Lower lobe of right lung (tissue), 2 donors: ENCODE measurements at regions not wholly inside any gene's neighbourhood (a gene's known extent, or its start where the extent isn't known, plus 50 kb on each side); places are given as distances from the start of the nearest gene placed in this dataset.

Experiments
- ATAC-seq, 2 donors: fragments of 200-7000 bp; cut with Tn5 transposase; one replicate each; pipeline ENCODE4 v1.9.1; 2020 to 2022; ENCODE audit warnings: mild to moderate bottlenecking in 2 of 2, moderate library complexity in 2 of 2
- DNase-seq: peaks from one replicate; pipeline ENCODE4 v3.0.0-alpha.2; 2020
- H3K27ac ChIP-seq: fragments of 200-600 bp; one replicate; pipeline ENCODE4 v1.8.0; 2022
- H3K27me3 ChIP-seq: fragments of 200-600 bp; one replicate; pipeline ENCODE4 v1.8.0; 2022; ENCODE audit warnings: low read depth
- H3K36me3 ChIP-seq: fragments of 200-600 bp; one replicate; pipeline ENCODE4 v1.8.0; 2022; ENCODE audit warnings: mild to moderate bottlenecking
- H3K4me1 ChIP-seq: fragments of 200-600 bp; one replicate; pipeline ENCODE4 v1.8.0; 2022
- H3K4me3 ChIP-seq: fragments of 200-600 bp; one replicate; pipeline ENCODE4 v1.8.0; 2022; ENCODE audit warnings: mild to moderate bottlenecking
- H3K9me3 ChIP-seq: fragments of 200-600 bp; one replicate; pipeline ENCODE4 v1.8.0; 2022
- CTCF ChIP-seq: fragments of 200-600 bp; IDR thresholded peaks from one replicate; pipeline ENCODE4 v1.8.0; 2022; ENCODE audit warnings: antibody characterized with exemption, mild to moderate bottlenecking
- intact Hi-C: fragments of 100-400 bp; cut with DNase I; formaldehyde crosslinking; loops from one replicate; pipeline ENCODE4 v1.11.0; 2022
- donor health status: DM: no; HTN: yes; CAD: no; lungs with severe emphysema.

DNA sequence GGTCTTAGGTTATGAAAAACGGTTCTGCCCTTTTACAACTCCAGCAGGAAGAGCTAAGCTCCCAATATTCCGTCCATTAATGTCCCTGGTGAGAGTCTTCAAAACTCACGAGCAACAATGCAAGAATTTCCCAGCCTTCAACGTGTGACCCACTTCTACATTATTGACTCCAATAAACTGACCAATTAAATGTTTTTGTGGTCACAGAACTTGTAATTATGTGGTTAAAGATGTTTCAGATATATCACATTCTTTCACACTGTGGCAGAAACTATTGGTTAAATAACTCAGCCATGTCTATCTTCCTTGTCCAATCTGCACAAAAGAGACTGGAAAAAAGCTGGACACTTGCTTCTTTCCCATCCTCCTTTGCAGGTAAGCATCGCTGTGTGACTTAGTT lies 286.6 kb upstream of the ADAMTS9 start:
- H3K27me3 ChIP-seq: no peaks in the 10 kb centered on the region
- no peak for TF ChIP-seq CTCF
- intact Hi-C loops: no loop called here
- H3K4me1 ChIP-seq: no peaks in the 10 kb centered on the region
- no peaks in the 10 kb centered on the region for H3K36me3 ChIP-seq
- no peak for ATAC-seq
- no peak overlapping the region for H3K27ac ChIP-seq
- H3K9me3 ChIP-seq: no peaks in the 10 kb centered on the region
- no peak for DNase-seq
- no peak overlapping the region for H3K4me3 ChIP-seq

DNA sequence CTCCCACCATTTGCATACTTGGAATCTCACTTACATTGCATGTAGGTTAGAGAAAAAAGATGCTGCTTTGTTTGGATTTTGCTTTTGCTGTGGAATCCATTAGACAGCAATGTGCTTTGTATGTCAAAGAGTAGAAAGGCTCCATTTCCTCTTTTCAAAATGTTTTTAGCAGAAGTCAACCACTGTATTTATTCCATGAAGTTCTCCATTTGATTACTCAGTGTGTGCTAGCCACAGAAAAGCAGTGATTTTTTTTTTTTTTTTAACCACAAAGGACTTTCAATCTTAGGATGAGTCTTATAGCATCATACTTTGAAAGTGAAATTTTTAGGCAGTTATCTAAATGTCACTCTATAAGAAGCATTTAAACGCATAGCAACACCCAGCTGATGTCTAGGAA lies 285.0 kb upstream of the ADAMTS9 start:
- H3K27ac ChIP-seq: no peak overlapping the region
- no peak for TF ChIP-seq CTCF
- DNase-seq: no peak
- no peak overlapping the region for H3K4me3 ChIP-seq
- no peaks in the 10 kb centered on the region for H3K9me3 ChIP-seq
- no peaks in the 10 kb centered on the region for H3K4me1 ChIP-seq
- H3K27me3 ChIP-seq: no peaks in the 10 kb centered on the region
- no peaks in the 10 kb centered on the region for H3K36me3 ChIP-seq
- ATAC-seq: no peak
- intact Hi-C loops: no loop called here

DNA sequence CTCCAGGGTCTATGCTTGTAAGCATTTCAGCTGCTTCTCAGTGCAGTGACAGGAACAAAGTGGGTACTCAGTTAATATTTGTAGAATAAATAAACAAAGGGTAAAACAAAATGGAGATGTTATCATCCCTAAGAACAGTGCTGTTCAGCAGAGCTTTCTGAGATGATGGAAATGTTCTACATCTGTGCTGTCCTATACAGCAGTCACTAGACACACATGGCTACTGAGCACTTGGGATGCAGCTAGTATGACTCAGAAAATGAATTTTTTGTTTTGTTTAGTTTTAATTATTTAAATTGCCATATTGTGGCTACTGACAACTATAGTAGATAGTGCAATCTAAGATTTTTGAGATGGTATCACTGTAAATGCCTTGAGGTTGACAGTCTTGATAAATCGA lies 283.8 kb upstream of the ADAMTS9 start:
- Histone ChIP-seq H3K36me3 (no peaks in the 10 kb centered on the region), H3K9me3 (no peaks in the 10 kb centered on the region), H3K4me3 (no peak overlapping the region), H3K27ac (no peak overlapping the region), H3K4me1 (no peaks in the 10 kb centered on the region), H3K27me3 (no peaks in the 10 kb centered on the region)
- ATAC-seq (no peak), DNase-seq (no peak)
- TF ChIP-seq CTCF: no peak
- intact Hi-C loops: no loop called here

DNA sequence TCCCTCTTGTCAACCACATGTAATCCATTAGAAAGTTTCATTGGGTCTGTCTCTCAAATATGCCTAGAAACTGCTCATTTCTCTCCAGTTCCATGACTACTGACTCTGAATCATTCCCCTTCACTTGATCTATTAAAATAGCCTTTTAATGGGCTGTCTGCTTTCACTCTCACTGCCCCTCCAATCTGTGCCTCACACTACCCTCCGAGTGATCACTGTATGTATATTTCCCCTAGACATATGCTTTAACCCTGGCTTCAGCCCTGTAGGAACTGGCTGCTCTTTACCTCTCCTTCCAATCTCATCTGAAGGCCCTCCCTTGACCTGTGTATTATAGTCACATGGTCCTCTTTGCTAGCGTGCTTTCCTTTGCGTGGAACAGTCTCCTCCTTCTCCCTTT lies 282.8 kb upstream of the ADAMTS9 start:
- intact Hi-C loops: no loop called here
- Histone ChIP-seq H3K27ac (no peak overlapping the region), H3K9me3 (no peaks in the 10 kb centered on the region), H3K4me1 (no peaks in the 10 kb centered on the region), H3K27me3 (no peaks in the 10 kb centered on the region), H3K4me3 (no peak overlapping the region), H3K36me3 (no peaks in the 10 kb centered on the region)
- no peak for ATAC-seq
- no peak for TF ChIP-seq CTCF
- no peak for DNase-seq

DNA sequence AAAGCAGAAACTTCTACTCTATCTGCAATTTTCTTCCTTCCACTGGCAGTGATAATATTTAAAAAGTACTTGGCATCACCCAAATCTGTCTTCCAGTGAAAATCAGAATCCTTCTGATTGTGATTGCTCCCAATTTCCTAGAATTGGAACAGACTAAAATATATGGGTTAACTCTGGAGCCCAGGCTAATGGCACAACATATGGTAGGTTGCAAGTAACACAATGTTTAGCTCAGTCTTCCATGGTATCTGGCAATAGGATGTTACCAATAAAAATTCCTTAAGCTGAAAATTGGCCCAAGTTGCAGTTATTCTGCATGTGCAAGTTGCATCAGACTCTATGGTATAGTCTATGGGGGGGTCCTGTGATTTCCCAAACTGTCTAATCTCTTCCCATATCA lies 273.5 kb upstream of the ADAMTS9 start:
- no peak overlapping the region for H3K27ac ChIP-seq
- no peaks in the 10 kb centered on the region for H3K9me3 ChIP-seq
- peaks cover 6% of the 10 kb centered on the region for H3K4me1 ChIP-seq
- ATAC-seq (no peak), DNase-seq (no peak)
- TF ChIP-seq CTCF: no peak
- no peaks in the 10 kb centered on the region for H3K36me3 ChIP-seq
- intact Hi-C loops: no loop called here
- H3K4me3 ChIP-seq: no peak overlapping the region
- no peaks in the 10 kb centered on the region for H3K27me3 ChIP-seq

- no peak for TF ChIP-seq CTCF
- DNase-seq: no peak
- Histone ChIP-seq H3K27me3 (no peaks in the 10 kb centered on the region), H3K4me1 (peaks cover 20% of the 10 kb centered on the region), H3K9me3 (no peaks in the 10 kb centered on the region), H3K27ac (no peak overlapping the region), H3K4me3 (no peak overlapping the region), H3K36me3 (no peaks in the 10 kb centered on the region)
- intact Hi-C loops: no loop called here
- ATAC-seq: no peak
Measured at GRCh38 chr3:64958199-64958843, 270.5 kb upstream of the ADAMTS9 start.
